GM18870 (cell line): ENCODE measurements at regions not wholly inside any gene's neighbourhood (a gene's known extent, or its start where the extent isn't known, plus 50 kb on each side); places are given as distances from the start of the nearest gene placed in this dataset.
A peak's percentile ranks its signal among the peaks of the same experiment; 100 is the strongest.

Experiments used
- ATAC-seq: cut with Tn5 transposase; IDR thresholded peaks from one replicate; pipeline ENCODE4 v1.9.1; 2021; ENCODE audit warnings: moderate library complexity; ENCODE audit not compliant: unreplicated experiment

GRCh38 chr13:102993348-102993747 lies 72.9 kb downstream of the SLC10A2 start:
- ATAC-seq, result no peak

- ATAC-seq, result no peak
Observed at GRCh38 chr13:102984210-102984609, 82.0 kb downstream of the SLC10A2 start.

GRCh38 chr13:102983496-102983895 lies 82.7 kb downstream of the SLC10A2 start:
- no peak for ATAC-seq

- no peak for ATAC-seq
Observed at GRCh38 chr13:102980331-102980982, 85.8 kb downstream of the SLC10A2 start.

- no peak for ATAC-seq
Observed at GRCh38 chr13:102978168-102978567, 88.0 kb downstream of the SLC10A2 start.

- no peak for ATAC-seq
Observed at GRCh38 chr13:102977471-102977870, 88.7 kb downstream of the SLC10A2 start.

GRCh38 chr13:102974317-102975087 lies 91.7 kb downstream of the SLC10A2 start:
- no peak for ATAC-seq

GRCh38 chr13:102972191-102972590 lies 94.0 kb downstream of the SLC10A2 start:
- no peak for ATAC-seq

- peak; percentile 96 for ATAC-seq
Observed at GRCh38 chr13:102970542-102970941, 95.7 kb downstream of the SLC10A2 start.

- ATAC-seq, result peak; percentile 45
Observed at GRCh38 chr13:102968572-102969228, 97.5 kb downstream of the SLC10A2 start.

GRCh38 chr13:102965802-102966201 lies 100.4 kb downstream of the SLC10A2 start:
- no peak for ATAC-seq

GRCh38 chr13:102962430-102962829 lies 103.8 kb downstream of the SLC10A2 start:
- peak; percentile 47 for ATAC-seq

GRCh38 chr13:102960959-102961358 lies 105.3 kb downstream of the SLC10A2 start:
- ATAC-seq, result no peak

GRCh38 chr13:102956449-102956848 lies 109.8 kb downstream of the SLC10A2 start:
- ATAC-seq, result no peak

- ATAC-seq, result no peak
Observed at GRCh38 chr13:102954350-102954749, 108.5 kb downstream of the ERCC5 start.

- ATAC-seq, result no peak
Observed at GRCh38 chr13:102951808-102952207, 106.0 kb downstream of the ERCC5 start.

GRCh38 chr13:102947745-102948405 lies 102.0 kb downstream of the ERCC5 start:
- no peak for ATAC-seq

GRCh38 chr13:102945886-102946285 lies 100.1 kb downstream of the ERCC5 start:
- no peak for ATAC-seq

- ATAC-seq, result no peak
Observed at GRCh38 chr13:102945324-102945815, 99.5 kb downstream of the ERCC5 start.

- ATAC-seq, result no peak
Observed at GRCh38 chr13:102944821-102945220, 99.0 kb downstream of the ERCC5 start.

GRCh38 chr13:102940770-102941169 lies 94.9 kb downstream of the ERCC5 start:
- no peak for ATAC-seq
